A673 (cell line): ENCODE measurements at regions not wholly inside any gene's neighbourhood (a gene's known extent, or its start where the extent isn't known, plus 50 kb on each side); places are given as distances from the start of the nearest gene placed in this dataset.

Source experiments
- BruUV-seq: library from RNA; stranded (reverse); fragments of 400-500 nt; replicated peaks from 2 replicates; lab custom pipeline; 2021; lab: Mats Ljungman, UMichigan
- CTCF ChIA-PET: fragments of 300-600 bp; sonication (Branson Sonifier 250); formaldehyde crosslinking; loops from one replicate; lab custom pipeline; 2022; ENCODE audit warnings: antibody characterized with exemption; lab: Charles Lee
- POLR2A ChIA-PET: fragments of 300-600 bp; sonication (Branson Sonifier 250); formaldehyde crosslinking; loops from one replicate; lab custom pipeline; 2022; ENCODE audit warnings: antibody characterized with exemption; ENCODE audit not compliant: low non-redundant PET; lab: Charles Lee
- DNase-seq: peaks from one replicate; pipeline ENCODE4 v3.0.0-alpha.2; 2015; ENCODE audit warnings: low spot score
- H3K27ac ChIP-seq: fragments of 200-600 bp; sonication (generic); 2 replicates; pipeline ENCODE4 v1.5.1; 2016; ENCODE audit warnings: mixed run types, low read depth, mild to moderate bottlenecking, mixed read lengths, antibody characterized with exemption, low read length; ENCODE audit not compliant: poor library complexity, severe bottlenecking
- H3K27me3 ChIP-seq: fragments of 200-600 bp; sonication (generic); replicated peaks from 2 replicates; pipeline ENCODE4 v1.6.1; 2017; ENCODE audit warnings: mixed run types, low read depth, mild to moderate bottlenecking, mixed read lengths, antibody characterized with exemption, low read length; ENCODE audit not compliant: insufficient read depth, poor library complexity
- H3K36me3 ChIP-seq: fragments of 200-600 bp; sonication (generic); 2 replicates; pipeline ENCODE4 v1.6.1; 2016; ENCODE audit warnings: mixed run types, mild to moderate bottlenecking, mixed read lengths, antibody characterized with exemption, low read length; ENCODE audit not compliant: insufficient read depth, poor library complexity, severe bottlenecking
- H3K4me1 ChIP-seq: fragments of 200-600 bp; sonication (generic); 2 replicates; pipeline ENCODE4 v1.6.1; 2017; ENCODE audit warnings: mixed run types, mild to moderate bottlenecking, mixed read lengths, antibody characterized with exemption, low read length; ENCODE audit not compliant: insufficient read depth, poor library complexity, severe bottlenecking
- H3K4me3 ChIP-seq: fragments of 200-600 bp; sonication (generic); 2 replicates; pipeline ENCODE4 v1.5.1; 2016; ENCODE audit warnings: low read depth, mixed run types, mild to moderate bottlenecking, mixed read lengths, low read length; ENCODE audit not compliant: poor library complexity, severe bottlenecking
- H3K9me3 ChIP-seq: fragments of 200-600 bp; sonication (generic); 2 replicates; pipeline ENCODE4 v1.6.1; 2016; ENCODE audit warnings: mixed run types, low read depth, mild to moderate bottlenecking, mixed read lengths, antibody characterized with exemption, low read length; ENCODE audit not compliant: poor library complexity, severe bottlenecking
- CTCF ChIP-seq: fragments of 300-800, 200-600 bp; sonication (generic); conservative IDR thresholded peaks from 2 replicates; pipeline ENCODE4 v1.5.1; 2017; ENCODE audit warnings: low read depth, mild to moderate bottlenecking, antibody characterized with exemption, low read length, moderate library complexity, mixed read lengths
- EZH2 ChIP-seq: fragments of 200-600 bp; sonication (generic); IDR thresholded peaks from 2 replicates; pipeline ENCODE4 v1.6.1; 2017; ENCODE audit warnings: borderline replicate concordance, low read depth, mild to moderate bottlenecking, mixed read lengths, antibody characterized with exemption, low read length; ENCODE audit not compliant: poor library complexity, severe bottlenecking
- intact Hi-C: fragments of 100-400 bp; cut with micrococcal nuclease; formaldehyde crosslinking; loops from one replicate; pipeline ENCODE4 v1.10.0; 2022; ENCODE audit not compliant: unreplicated experiment

GRCh38 chr14:22341049-22341448 lies 248.0 kb downstream of the DAD1 start:
- BruUV-seq: no TSS peak
- ChIA-PET POLR2A (no interaction called here), CTCF (no interaction called here)
- no peaks in the 10 kb centered on the region for H3K27me3 ChIP-seq
- TF ChIP-seq EZH2 (no peak), CTCF (no peak)
- H3K4me3 ChIP-seq: no peak overlapping the region
- H3K4me1 ChIP-seq: no peaks in the 10 kb centered on the region
- H3K36me3 ChIP-seq: no peaks in the 10 kb centered on the region
- H3K27ac ChIP-seq: no peak overlapping the region
- H3K9me3 ChIP-seq: peaks cover 9% of the 10 kb centered on the region
- intact Hi-C loops: no loop called here
- DNase-seq: no peak

- Histone ChIP-seq H3K4me3 (no peak overlapping the region), H3K36me3 (no peaks in the 10 kb centered on the region), H3K9me3 (peaks cover 9% of the 10 kb centered on the region), H3K27me3 (no peaks in the 10 kb centered on the region), H3K4me1 (peaks cover 2% of the 10 kb centered on the region), H3K27ac (no peak overlapping the region)
- DNase-seq: peak; percentile 11
- BruUV-seq: no TSS peak
- POLR2A ChIA-PET: no interaction called here
- CTCF ChIA-PET: interaction anchor here (1.0 kb wide), 1 partner anchor 19 kb away, joined by 3 read pairs; no protein-coding TSS in a partner anchor
- TF ChIP-seq EZH2: no peak
- TF ChIP-seq CTCF: no peak
- intact Hi-C loops: no loop called here
Observed at GRCh38 chr14:22338917-22339715, 249.9 kb downstream of the DAD1 start.

- no peak overlapping the region for H3K4me3 ChIP-seq
- POLR2A ChIA-PET: no interaction called here
- CTCF ChIA-PET: interaction anchor here (1.0 kb wide), 1 partner anchor 18 kb away, joined by 3 read pairs; no protein-coding TSS in a partner anchor
Observed at GRCh38 chr14:22338381-22338780, 250.6 kb downstream of the DAD1 start.

More at GRCh38 chr14:22338381-22338780, 250.6 kb downstream of the DAD1 start:
- Histone ChIP-seq H3K4me1 (peaks cover 9% of the 10 kb centered on the region), H3K27me3 (no peaks in the 10 kb centered on the region), H3K36me3 (no peaks in the 10 kb centered on the region), H3K27ac (no peak overlapping the region), H3K9me3 (peaks cover 2% of the 10 kb centered on the region)
- no TSS peak for BruUV-seq
- intact Hi-C loops: no loop called here
- no peak for TF ChIP-seq EZH2
- TF ChIP-seq CTCF: no peak
- no peak for DNase-seq
